ENCODE measurements at regions not wholly inside any gene's neighbourhood (a gene's known extent, or its start where the extent isn't known, plus 50 kb on each side); places are given as distances from the start of the nearest gene placed in this dataset.

- intact Hi-C loops (cut with DNase I) = no loop called here
- ATAC-seq = no peak
- DNase-seq = no peak
Observed at GRCh38 chr2:177314722-177315264, 50.3 kb upstream of the NFE2L2 start.

- peak in 1 of 2 donors; percentile 31 for ATAC-seq
- DNase-seq = no peak
- intact Hi-C loops (cut with DNase I) = no loop called here
Observed at GRCh38 chr2:177315364-177315763, 50.8 kb upstream of the NFE2L2 start.

- intact Hi-C loops (cut with DNase I) = no loop called here
- ATAC-seq (no peak), DNase-seq (no peak)
Observed at GRCh38 chr2:177316756-177317155, 52.2 kb upstream of the NFE2L2 start.

DNA sequence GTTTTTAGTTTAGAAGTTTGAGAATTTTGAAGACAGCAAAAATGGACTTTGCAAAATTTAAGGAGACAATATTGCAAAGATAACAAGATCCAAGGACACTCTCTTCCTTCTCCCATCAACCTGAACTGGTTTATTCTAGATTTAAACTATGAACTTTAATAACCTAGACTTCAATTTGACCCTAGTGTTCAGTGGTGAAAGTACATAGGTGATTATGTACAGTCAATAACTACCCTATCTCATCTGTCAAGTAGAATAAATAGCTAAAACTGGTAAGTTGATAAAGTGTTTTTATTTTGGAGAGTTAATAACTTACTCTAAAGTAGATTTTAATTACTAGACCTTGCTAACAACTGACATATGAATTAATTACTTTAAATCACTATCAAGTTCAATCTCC is 52.9 kb upstream of the NFE2L2 start:
- no peak for ATAC-seq
- intact Hi-C loops (cut with DNase I) = no loop called here
- DNase-seq = no peak

DNA sequence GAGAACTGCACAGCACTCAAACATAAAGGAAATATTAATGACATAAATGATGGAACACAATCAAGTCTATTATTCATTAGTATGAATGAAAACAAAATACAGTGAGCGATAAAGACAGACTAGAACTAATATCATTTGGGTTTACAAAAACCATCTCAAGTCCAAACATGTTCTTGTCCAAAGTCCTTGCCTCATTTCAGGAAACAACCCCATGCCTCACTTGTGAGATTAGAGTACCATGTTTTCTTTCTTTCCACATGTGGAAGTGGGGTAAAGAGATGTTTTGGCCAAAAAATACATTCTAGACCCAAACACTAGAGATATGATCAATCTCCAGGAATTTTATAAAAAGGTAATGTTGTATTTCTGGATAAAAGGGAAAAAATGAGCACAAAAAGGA is 53.3 kb upstream of the NFE2L2 start:
- DNase-seq = no peak
- no peak for ATAC-seq
- intact Hi-C loops (cut with DNase I) = no loop called here

- intact Hi-C loops (cut with DNase I) = no loop called here
- DNase-seq (no peak), ATAC-seq (no peak)
Observed at GRCh38 chr2:177318613-177319012, 54.1 kb upstream of the NFE2L2 start.

DNA sequence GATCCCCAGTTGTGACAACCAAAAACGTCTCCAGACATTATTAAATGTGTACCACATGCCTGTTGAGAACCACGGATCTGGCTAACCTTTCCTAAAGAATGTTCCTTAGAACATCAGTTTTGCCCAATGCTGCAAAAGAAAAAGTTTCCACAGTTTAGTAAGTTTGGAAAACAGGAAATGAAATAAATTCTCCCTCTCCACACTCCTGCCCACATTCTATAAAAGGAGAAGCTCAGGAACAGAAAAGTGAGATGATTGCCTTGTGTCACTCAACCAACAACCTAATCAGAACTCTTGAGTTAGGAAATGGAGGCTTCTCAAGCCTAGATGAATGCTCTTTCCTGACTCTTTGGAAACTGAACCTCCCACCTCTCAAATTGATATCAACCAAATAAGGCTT is 56.1 kb upstream of the NFE2L2 start:
- no peak for DNase-seq
- intact Hi-C loops (cut with DNase I) = no loop called here
- ATAC-seq = no peak

DNA sequence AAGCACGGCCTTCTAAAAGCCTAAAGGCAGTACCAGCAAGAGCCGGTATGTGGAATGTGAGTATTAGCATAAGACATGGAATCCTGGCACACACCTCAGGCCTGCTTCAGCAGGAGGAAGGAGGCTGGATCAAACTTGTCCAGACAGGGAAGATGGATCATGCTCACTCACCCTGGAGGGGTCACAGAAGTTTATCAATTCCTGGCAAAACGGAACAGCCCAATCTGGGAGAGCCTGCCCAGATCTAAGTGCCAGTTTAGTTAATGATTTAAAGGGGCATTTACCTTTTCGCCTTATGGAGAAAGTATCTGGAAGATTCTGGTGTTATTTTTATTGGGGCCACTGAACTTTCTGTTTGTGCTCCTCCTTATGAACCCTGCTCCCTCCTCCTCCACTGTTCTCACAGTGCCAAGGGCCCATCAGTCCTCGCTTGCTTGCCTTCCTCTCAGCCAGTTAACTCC is 58.3 kb upstream of the NFE2L2 start:
- intact Hi-C loops (cut with DNase I) = no loop called here
- ATAC-seq = peak; percentile 30 to 72
- DNase-seq = no peak

- ATAC-seq (no peak), DNase-seq (no peak)
- intact Hi-C loops (cut with DNase I) = no loop called here
Observed at GRCh38 chr2:177324797-177325196, 60.3 kb upstream of the NFE2L2 start.

DNA sequence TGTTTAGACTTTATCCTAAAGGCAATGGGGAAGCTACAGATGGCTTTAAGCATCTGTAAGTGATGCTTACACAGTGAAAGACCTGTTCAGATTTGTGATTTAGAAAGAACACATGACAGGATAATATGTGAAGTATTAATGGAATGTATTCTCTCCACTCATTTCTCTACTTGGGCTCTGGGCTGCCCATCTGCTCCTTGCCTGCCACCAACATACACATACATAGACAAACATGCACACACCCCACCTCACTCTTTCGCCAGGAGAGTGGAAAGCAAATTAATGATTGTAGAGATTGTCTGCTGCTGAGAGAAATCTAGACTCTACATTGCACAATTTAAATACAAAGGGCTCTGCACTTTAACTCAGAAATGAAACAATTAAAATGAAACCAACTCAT is 61.0 kb upstream of the NFE2L2 start:
- intact Hi-C loops (cut with DNase I) = no loop called here
- ATAC-seq = peak in 1 of 2 donors; percentile 23
- DNase-seq = no peak

GRCh38 chr2:177326005-177326404 is 61.5 kb upstream of the NFE2L2 start:
- intact Hi-C loops (cut with DNase I) = no loop called here
- DNase-seq = no peak

GRCh38 chr2:177326591-177326990 is 62.1 kb upstream of the NFE2L2 start:
- ATAC-seq (no peak), DNase-seq (no peak)
- intact Hi-C loops (cut with DNase I) = no loop called here

More at GRCh38 chr2:177326005-177326404, 61.5 kb upstream of the NFE2L2 start:
- ATAC-seq = no peak

- no peak for ATAC-seq
Observed at GRCh38 chr2:177327009-177327408, 62.5 kb upstream of the NFE2L2 start.

DNA sequence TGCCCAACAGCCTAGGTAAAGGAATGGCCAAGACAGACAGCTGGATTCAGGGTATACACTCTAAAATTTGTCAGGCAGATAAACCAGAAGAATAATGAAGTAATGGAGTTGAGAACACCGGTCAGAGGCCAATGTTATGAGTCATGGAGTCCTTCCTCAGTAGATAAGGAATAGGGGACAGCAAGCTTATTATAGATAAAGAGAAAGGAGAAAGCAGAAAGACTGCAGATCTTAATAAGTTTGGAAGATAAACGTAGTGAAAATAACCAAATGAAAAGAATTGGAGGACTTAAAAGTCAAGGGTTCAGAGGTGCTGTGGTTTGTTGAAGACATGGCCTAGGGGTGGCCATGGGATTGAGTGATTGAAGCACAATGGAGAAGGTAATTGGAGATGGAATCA is 63.5 kb upstream of the NFE2L2 start:
- ATAC-seq (no peak), DNase-seq (no peak)
- intact Hi-C loops (cut with DNase I) = no loop called here

More at GRCh38 chr2:177327009-177327408, 62.5 kb upstream of the NFE2L2 start:
- intact Hi-C loops (cut with DNase I) = no loop called here
- DNase-seq = no peak

DNA sequence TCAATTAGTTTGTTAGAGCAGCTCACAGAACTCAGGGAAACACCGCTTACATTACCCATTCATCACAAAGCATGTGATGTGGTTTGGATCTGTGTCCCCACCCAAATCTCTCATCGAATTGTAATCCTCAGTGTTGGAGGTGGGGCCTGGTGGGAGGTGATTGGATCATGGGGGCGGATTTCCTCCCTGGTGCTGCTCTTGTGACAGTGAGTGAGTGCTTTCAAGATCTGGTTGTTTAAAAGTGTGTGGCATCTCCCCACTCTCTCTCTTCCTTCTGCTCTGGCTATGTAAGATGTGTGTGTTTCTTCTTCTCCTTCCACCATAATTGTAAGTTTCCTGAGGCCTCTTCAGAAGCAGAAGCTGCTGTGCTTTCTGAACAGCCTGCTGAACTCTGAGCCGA is 63.5 kb upstream of the AGPS start:
- ATAC-seq (no peak), DNase-seq (no peak)
- intact Hi-C loops (cut with DNase I) = no loop called here

DNA sequence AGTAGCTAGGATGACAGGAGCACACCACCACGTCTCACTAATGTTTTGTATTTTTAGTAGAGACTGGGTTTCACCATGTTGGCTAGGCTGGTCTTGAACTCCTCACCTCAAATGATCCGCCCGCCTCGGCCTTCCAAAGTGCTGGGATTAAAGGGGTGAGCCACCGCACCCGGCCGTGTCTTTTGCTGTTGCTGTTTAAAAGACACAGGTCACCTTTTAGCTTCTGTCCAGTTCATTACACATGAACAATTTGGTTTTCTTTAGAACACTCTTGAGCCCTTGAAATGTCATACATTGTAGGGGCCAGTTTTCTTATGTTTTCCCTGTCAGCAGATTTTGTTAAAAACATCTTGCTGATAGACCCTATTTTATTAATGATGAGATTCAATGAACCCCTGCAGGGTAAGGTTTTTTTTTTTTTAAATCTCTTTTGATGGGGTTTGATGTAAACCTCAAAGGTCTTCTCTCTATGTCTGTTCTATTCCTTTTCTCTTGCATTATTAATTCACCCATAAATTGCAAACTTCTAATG is 61.0 kb upstream of the AGPS start:
- DNase-seq = no peak
- intact Hi-C loops (cut with DNase I) = loop anchor here (5.0 to 10.0 kb wide), 3 partner anchors 86 to 423 kb away; no protein-coding TSS in a partner anchor
- no peak for ATAC-seq

DNA sequence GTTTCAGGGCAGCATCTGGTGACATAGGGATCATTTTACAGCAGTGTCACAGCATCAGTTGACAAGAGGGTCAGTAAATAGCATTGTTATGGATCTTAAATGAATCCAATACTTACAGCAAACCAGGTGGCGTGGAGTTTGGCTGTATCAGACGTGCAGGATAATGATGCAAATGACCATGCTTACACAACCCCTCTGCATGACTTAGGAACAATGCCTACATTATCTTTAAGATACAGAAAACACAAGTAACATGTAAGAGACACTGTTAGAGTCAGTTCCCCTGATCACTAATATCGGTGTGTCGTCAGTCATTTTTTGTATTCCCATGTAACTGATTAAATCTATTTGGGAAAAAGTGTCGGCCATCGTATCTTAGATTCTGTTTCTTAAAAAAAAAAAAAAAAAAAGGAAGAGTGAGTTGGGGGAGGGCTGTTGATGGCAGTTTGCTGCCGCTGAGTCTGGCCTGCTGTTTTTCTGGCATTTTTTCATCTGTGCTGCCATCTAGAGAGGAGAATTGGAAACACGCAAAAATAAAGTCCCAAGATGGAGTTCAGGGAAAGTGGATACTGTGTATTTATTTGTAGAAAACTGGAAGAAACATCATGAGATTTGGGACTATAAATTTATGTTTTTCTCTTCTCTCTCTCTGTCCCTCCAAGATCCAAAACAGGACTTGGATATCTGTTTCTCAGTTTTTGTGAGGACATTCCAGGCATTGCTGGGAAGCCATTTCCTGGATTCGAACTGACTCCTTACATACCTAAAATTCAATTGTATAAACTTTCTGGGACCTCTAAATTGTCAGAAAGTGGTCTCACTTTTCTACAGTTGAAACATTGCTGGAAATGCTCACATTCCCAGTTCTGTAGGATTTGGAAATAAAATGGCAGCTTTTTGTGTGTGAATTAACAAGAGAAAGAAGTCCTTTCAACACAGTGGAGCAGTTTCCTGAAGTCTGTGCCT is 60.3 kb upstream of the AGPS start:
- DNase-seq = peak; percentile 41
- intact Hi-C loops (cut with DNase I) = loop anchor here (2.0 to 10.0 kb wide), 5 partner anchors 68 to 422 kb away; partner anchors contain the start of gene NFE2L2 (in 1 of the 2)
- ATAC-seq = peak; percentile 81 to 88

DNA sequence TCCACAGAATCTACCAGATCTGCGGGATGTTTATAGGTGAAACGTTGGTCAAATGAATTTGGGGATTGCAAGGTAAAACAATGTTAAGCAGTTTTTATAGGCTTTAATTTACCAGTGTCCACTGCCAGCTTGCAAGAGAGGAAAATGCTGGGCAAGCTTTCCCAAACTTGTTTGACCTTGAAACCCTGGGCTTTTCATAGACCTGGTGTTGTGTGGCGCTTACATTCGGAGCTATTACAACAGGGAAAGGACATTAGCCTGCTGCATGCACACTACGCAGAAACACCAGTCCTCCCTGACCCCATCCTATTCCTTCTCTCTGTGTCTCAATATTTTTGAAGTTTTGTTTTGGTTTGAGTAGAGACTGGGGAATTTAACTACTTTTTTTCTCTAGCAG is 59.6 kb upstream of the AGPS start:
- ATAC-seq = no peak
- DNase-seq = no peak
- intact Hi-C loops (cut with DNase I) = loop anchor here (1.0 to 10.0 kb wide), 6 partner anchors 68 to 422 kb away; partner anchors contain the start of gene NFE2L2 (in 1 of the 2)

DNA sequence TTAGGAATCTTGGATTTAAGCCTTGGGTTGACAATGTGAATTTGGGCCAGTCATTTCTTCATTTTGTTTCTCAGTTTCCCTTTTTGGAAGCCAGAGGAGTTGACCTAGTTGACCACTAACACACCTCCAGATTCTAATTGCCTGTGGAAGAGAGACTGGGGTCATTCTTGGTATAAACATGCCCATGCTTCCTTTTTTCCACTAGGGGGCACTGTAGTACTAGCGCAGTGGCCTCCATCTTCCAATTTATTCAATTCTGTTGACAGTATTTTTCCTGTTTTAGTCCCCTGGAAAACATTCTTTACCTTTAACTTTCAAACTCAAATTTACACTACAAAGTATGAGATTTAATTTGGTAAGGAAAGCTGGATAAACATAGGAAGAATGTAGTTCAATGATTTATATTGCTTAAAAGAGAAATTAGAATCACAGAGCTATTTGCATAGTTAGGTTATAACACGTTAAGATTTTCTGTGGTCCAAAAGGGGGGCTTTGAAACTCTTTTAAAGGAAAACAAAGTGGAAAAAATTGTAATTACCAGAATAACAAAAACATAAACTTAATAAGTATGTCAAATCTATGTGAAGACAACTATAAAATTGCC is 57.5 kb upstream of the AGPS start:
- DNase-seq (no peak), ATAC-seq (peak; percentile 49 to 66)
- intact Hi-C loops (cut with DNase I) = loop anchor here (2.0 to 10.0 kb wide), 5 partner anchors 80 to 422 kb away; no protein-coding TSS in a partner anchor

Data from left cardiac atrium (tissue), 4 donors.